GM21619 (cell line): ENCODE measurements at regions not wholly inside any gene's neighbourhood (a gene's known extent, or its start where the extent isn't known, plus 50 kb on each side); places are given as distances from the start of the nearest gene placed in this dataset.

Source experiments
- ATAC-seq: cut with Tn5 transposase; IDR thresholded peaks from one replicate; pipeline ENCODE4 v1.9.1; 2021; ENCODE audit not compliant: unreplicated experiment

GRCh38 chr17:79212149-79213087 is 137.8 kb downstream of the ENGASE start:
- ATAC-seq, result no peak

DNA sequence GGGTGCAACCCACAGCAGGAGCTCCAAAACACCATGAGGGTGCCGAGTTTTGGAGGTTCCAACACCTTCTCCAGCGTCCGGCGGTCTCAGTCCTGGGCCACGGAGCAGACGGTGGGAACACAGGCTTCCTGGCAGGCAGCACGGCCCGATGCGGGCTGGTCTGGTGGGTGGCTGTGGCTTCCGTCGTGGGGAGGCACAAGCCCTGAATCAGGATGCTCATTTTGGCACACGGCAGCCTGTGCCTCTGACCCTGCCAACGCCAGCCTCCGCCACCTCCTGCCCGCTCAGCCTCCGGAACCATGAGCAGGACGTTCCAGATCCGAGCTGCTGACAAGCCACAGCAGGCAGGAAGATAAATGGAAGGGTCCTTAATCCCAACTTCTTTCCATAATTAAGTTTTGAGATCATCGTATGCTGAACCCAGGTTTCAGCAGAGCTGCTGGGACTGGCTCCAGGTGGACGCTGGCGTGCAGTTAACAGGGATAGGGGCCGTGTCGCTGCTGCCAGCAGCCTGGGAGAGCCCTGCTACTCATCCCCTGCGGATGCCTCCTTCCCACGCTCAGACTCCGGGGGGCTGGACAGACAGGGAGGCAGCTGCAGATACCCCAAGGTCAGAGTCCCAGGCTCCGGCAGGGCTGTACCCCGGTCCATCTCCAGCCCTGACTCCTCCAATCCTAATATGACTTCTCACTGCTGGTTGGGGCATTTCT is 136.6 kb downstream of the ENGASE start:
- no peak for ATAC-seq

DNA sequence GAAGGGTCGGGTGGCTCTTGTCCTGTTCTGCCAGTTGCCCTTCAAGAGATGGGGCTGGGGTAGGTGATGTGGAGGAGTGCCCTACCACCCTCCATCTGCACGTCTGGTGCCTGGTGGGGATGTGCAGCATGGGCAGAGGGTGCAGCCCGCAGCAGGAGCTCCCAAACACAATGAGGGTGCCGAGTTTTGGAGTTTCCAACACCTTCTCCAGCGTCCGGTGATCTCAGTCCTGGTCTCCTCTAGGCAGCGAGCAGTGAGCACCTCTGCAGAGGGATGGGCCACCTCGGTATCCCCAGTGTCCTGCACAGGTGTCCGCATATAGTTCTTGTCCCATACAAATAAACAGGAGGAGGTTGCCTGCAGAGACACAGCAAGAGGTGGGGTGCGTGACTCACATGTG is 136.0 kb downstream of the ENGASE start:
- ATAC-seq, result no peak

DNA sequence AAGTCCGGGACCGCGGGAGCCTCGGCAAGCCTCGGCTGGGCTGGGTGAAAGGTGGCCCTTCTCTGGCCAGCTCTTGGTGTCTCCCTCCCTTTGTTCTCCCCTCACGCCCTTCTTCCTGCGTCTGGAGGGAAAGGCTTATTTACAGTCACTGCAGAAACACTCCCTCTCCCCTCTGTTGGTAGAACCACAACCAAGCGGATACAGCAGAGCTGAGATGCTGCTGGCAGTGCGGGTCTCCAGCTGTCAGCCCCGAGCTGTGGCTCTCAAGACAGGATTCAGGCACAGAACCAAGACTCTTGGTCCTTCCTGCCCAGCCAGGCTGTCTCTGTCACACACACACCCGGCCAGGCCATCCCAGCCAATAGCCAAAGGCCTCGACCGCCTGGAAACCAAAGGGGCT is 133.3 kb downstream of the ENGASE start:
- ATAC-seq, result no peak

DNA sequence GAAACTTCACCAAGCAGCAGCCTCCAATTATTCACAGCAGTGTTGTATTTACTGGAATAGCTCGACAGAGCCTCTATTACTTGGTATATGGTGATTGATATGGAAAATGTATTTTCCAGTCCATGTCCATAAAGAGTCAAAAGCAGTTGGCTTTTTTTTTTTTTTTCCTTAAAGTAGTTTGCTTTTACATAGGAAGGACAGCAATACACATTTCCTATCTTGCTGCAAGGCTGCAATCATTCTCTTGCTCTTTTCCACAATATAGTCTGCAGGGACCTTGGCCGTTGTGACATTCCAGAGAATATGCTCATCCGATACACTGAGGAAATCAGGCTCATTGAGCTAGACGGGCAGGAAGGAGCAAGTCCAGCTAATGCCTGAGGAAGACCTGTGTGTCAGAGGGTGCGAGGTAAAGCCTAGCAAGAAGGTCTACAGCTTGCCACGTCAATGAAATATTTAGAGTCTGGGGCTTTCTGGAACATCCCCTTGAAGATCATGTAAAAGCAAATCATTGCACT is 131.1 kb downstream of the ENGASE start:
- no peak for ATAC-seq

GRCh38 chr17:79204261-79204660 is 129.6 kb downstream of the ENGASE start:
- no peak for ATAC-seq

GRCh38 chr17:79203657-79204056 is 129.0 kb downstream of the ENGASE start:
- no peak for ATAC-seq

GRCh38 chr17:79203016-79203415 is 128.4 kb downstream of the ENGASE start:
- no peak for ATAC-seq

GRCh38 chr17:79202480-79202879 is 127.9 kb downstream of the ENGASE start:
- ATAC-seq, result no peak

- no peak for ATAC-seq
Observed at GRCh38 chr17:79201536-79202227, 127.1 kb downstream of the ENGASE start.

GRCh38 chr17:79201119-79201518 is 126.5 kb downstream of the ENGASE start:
- no peak for ATAC-seq

DNA sequence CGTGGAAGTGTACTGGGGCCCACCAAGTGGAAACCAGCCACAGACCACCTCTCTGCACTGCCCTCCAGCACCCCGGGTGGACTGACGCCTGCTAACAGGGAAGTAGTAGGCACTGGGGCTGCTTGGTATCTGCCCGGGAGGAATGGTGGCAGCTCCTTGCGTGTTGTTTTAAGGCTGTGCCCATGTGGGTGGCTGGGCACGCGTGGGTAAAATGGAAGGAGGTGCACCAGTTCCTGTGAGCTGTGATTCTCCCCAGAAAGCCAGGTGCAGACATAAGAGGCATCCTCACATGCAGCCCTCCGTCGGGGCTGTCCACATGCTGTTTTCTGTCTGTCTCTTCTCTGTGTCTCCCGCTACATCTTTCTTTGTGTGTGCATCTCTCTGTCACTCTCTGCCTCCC is 122.3 kb downstream of the ENGASE start:
- ATAC-seq, result no peak

GRCh38 chr17:79192503-79193351 is 118.1 kb downstream of the ENGASE start:
- ATAC-seq, result no peak

DNA sequence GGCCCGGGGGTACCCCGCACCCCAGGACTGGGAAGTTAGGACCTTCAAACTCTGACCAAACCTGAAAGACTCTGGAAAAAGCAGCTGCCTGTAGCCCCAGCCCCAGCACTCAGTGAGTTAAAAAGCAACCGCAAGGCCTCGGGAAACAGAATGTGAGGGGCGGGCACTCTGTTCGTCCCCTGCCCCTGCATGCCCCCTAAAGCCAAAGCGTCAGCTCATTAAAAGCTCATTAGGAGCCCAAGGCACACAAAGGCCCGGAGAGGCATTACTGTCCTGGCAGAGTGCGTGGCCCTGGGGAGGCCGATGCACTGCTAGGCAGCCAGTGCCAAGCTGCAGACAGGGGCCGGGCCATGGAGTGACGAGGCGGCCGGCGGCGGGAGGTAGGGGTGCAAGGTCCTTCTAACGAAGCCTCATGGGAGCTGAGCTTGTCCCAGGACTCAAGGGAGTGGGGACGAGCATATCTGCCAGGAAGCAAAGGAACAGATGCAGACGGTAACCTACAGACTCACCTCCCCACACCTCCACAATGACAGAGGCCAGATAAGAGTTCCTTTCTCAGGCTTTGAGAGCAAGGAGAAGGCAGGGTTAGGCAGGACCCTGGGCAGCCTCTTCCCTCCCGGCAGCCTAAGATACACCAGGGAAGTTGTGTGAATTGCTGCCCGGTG is 116.8 kb downstream of the ENGASE start:
- no peak for ATAC-seq

DNA sequence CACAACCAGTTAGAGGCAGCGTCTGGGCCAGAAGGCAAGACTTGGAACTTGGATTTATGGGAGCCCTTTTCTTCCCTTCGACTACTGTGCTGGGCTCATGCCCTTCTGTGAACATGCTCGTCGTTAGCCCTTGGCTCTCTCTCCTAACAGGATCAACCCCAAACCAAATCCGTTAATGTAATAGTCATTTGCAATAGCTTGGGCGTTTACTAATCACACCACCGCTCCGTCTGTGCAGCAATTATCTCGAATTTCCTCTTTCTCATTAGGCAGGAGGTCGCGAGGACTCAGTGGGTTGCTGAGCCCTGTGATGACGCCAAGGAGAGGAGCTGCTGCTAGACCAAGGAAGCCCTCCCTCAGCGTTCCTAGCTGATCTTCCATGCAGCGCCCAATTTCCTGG is 114.7 kb downstream of the ENGASE start:
- ATAC-seq, result no peak

DNA sequence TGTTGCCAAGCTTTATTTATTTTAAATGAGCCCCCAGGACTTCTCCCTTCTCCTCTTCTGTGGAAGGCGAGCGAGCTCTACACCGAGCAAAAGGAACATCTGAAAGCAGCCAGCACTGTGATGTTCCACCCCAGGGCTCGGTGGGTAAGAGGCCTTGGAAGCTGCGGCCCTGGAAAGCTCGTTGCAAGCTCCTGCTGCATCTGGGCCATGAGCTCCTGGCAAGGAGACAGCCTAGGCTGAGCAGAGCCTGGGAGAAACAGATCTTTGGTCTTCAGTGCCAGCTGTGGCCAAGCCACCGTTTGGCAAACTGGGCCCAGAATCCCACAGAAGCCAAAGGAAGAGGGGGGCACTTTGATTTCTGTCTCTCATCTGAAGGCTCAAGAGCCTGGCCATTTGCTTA is 114.1 kb downstream of the ENGASE start:
- ATAC-seq, result no peak

GRCh38 chr17:79188048-79188447 is 113.4 kb downstream of the ENGASE start:
- no peak for ATAC-seq

DNA sequence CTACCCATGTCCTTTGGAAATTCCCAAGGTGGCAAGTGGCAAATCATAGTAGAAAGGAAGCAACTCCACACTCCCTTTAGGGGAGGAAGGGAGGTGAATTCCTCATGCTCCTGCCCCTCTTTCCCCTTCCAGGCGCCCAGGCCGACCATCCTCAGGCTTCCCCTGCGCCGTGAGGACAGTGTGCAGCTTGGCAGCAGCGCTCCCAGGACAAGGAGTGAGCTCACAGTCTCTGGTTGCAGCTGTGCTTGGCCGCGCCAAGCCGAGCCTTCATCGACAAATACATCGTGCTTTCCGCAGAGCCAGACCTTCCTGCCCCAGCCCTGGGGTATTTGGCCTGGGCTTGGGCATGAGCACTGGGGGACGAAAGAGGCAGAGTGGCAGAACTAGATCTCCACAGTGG is 112.6 kb downstream of the ENGASE start:
- ATAC-seq, result no peak

DNA sequence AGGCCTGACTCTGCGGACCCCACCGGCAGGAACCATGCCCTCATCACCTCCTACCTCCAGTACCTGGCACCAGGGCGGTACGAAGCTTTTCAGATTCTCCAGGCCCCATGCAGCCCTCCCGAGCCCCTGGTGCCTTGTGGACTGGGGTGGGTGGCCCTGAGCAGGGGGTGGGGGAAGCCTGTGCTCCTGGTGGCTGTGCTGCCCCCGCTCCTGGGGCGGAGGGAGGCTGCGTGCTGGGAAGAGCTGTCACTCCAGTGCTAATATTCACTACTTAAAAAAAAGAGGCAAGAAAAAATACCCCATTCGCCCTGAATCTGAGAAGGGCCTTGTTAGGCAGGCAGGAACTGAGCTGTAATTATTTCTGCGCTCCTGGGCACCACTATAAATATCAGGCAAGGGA is 111.8 kb downstream of the ENGASE start:
- ATAC-seq, result no peak

- no peak for ATAC-seq
Observed at GRCh38 chr17:79185671-79186070, 111.0 kb downstream of the ENGASE start.
